ENCODE measurements at regions not wholly inside any gene's neighbourhood (a gene's known extent, or its start where the extent isn't known, plus 50 kb on each side); places are given as distances from the start of the nearest gene placed in this dataset.

GRCh38 chr6:102389994-102390393 lies 996.5 kb downstream of the GRIK2 start:
- peak; percentile 79 for DNase-seq (ENCODE audit: low spot score)
- Mint-ChIP-seq H3K27me3 (ENCODE audit: low read depth) (no peaks in the 10 kb centered on the region), H3K9me3 (ENCODE audit: low read depth) (peaks cover 18% of the 10 kb centered on the region), H3K4me3 (ENCODE audit: unreplicated experiment) (no peak overlapping the region), H3K27ac (ENCODE audit: unreplicated experiment) (no peak overlapping the region), H3K36me3 (ENCODE audit: low read depth) (peaks cover 2% of the 10 kb centered on the region), H3K4me1 (ENCODE audit: low read depth) (peaks cover 8% of the 10 kb centered on the region)
- no peak for TF ChIP-seq CTCF (IDR thresholded peaks at IDR 0.05)

GRCh38 chr6:102387326-102388033 lies 994.0 kb downstream of the GRIK2 start:
- Mint-ChIP-seq H3K4me3 (ENCODE audit: unreplicated experiment) (no peak overlapping the region), H3K4me1 (ENCODE audit: low read depth) (peaks cover 8% of the 10 kb centered on the region), H3K36me3 (ENCODE audit: low read depth) (no peaks in the 10 kb centered on the region), H3K27ac (ENCODE audit: unreplicated experiment) (peak overlapping the region; percentile 22), H3K27me3 (ENCODE audit: low read depth) (no peaks in the 10 kb centered on the region), H3K9me3 (ENCODE audit: low read depth) (no peaks in the 10 kb centered on the region)
- no peak for DNase-seq (ENCODE audit: low spot score)
- no peak for TF ChIP-seq CTCF (IDR thresholded peaks at IDR 0.05)

GRCh38 chr6:102381203-102381602 lies 987.7 kb downstream of the GRIK2 start:
- no peak for DNase-seq (ENCODE audit: low spot score)
- H3K4me1 Mint-ChIP-seq (ENCODE audit: low read depth): no peaks in the 10 kb centered on the region
- no peaks in the 10 kb centered on the region for H3K36me3 Mint-ChIP-seq (ENCODE audit: low read depth)
- no peaks in the 10 kb centered on the region for H3K9me3 Mint-ChIP-seq (ENCODE audit: low read depth)
- H3K27ac Mint-ChIP-seq (ENCODE audit: unreplicated experiment): no peak overlapping the region
- no peak overlapping the region for H3K4me3 Mint-ChIP-seq (ENCODE audit: unreplicated experiment)
- no peak for TF ChIP-seq CTCF (IDR thresholded peaks at IDR 0.05)
- no peaks in the 10 kb centered on the region for H3K27me3 Mint-ChIP-seq (ENCODE audit: low read depth)

GRCh38 chr6:102356170-102356569 lies 962.7 kb downstream of the GRIK2 start:
- Mint-ChIP-seq H3K4me3 (ENCODE audit: unreplicated experiment) (no peak overlapping the region), H3K36me3 (ENCODE audit: low read depth) (no peaks in the 10 kb centered on the region), H3K9me3 (ENCODE audit: low read depth) (no peaks in the 10 kb centered on the region), H3K4me1 (ENCODE audit: low read depth) (no peaks in the 10 kb centered on the region), H3K27me3 (ENCODE audit: low read depth) (no peaks in the 10 kb centered on the region), H3K27ac (ENCODE audit: unreplicated experiment) (no peak overlapping the region)
- TF ChIP-seq CTCF (IDR thresholded peaks at IDR 0.05): no peak
- DNase-seq (ENCODE audit: low spot score): no peak

- Mint-ChIP-seq H3K4me3 (ENCODE audit: unreplicated experiment) (no peak overlapping the region), H3K27me3 (ENCODE audit: low read depth) (no peaks in the 10 kb centered on the region), H3K4me1 (ENCODE audit: low read depth) (no peaks in the 10 kb centered on the region), H3K36me3 (ENCODE audit: low read depth) (no peaks in the 10 kb centered on the region), H3K9me3 (ENCODE audit: low read depth) (no peaks in the 10 kb centered on the region), H3K27ac (ENCODE audit: unreplicated experiment) (no peak overlapping the region)
- no peak for DNase-seq (ENCODE audit: low spot score)
- TF ChIP-seq CTCF (IDR thresholded peaks at IDR 0.05): no peak
Observed at GRCh38 chr6:102355578-102355977, 962.1 kb downstream of the GRIK2 start.
